ENCODE measurements at regions not wholly inside any gene's neighbourhood (a gene's known extent, or its start where the extent isn't known, plus 50 kb on each side); places are given as distances from the start of the nearest gene placed in this dataset.

GRCh38 chr18:70384181-70384790 is 95.4 kb downstream of the SOCS6 start:
- intact Hi-C loops (cut with DNase I; ENCODE audit: low total_unique reads) = no loop called here
- H3K4me3 ChIP-seq (ENCODE audit: low read depth, poor library complexity, severe bottlenecking) = no peak overlapping the region
- 48 to 58% methylated on average over 6 of the region's 6 CpGs for WGBS, 2 donors
- no peak for DNase-seq (ENCODE audit: low spot score in 2 of 2)
- TF ChIP-seq POLR2A (IDR thresholded peaks at IDR 0.05) = no peak
- TF ChIP-seq, protein P1, sequence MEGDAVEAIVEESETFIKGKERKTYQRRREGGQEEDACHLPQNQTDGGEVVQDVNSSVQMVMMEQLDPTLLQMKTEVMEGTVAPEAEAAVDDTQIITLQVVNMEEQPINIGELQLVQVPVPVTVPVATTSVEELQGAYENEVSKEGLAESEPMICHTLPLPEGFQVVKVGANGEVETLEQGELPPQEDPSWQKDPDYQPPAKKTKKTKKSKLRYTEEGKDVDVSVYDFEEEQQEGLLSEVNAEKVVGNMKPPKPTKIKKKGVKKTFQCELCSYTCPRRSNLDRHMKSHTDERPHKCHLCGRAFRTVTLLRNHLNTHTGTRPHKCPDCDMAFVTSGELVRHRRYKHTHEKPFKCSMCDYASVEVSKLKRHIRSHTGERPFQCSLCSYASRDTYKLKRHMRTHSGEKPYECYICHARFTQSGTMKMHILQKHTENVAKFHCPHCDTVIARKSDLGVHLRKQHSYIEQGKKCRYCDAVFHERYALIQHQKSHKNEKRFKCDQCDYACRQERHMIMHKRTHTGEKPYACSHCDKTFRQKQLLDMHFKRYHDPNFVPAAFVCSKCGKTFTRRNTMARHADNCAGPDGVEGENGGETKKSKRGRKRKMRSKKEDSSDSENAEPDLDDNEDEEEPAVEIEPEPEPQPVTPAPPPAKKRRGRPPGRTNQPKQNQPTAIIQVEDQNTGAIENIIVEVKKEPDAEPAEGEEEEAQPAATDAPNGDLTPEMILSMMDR (IDR thresholded peaks at IDR 0.05) = no peak

GRCh38 chr18:70382992-70383717 is 94.3 kb downstream of the SOCS6 start:
- WGBS, 2 donors = 78 to 81% methylated on average over 14 of the region's 14 CpGs
- intact Hi-C loops (cut with DNase I; ENCODE audit: low total_unique reads) = no loop called here
- no peak overlapping the region for H3K4me3 ChIP-seq (ENCODE audit: low read depth, poor library complexity, severe bottlenecking)
- TF ChIP-seq, protein P1 (IDR thresholded peaks at IDR 0.05) = no peak
- no peak for DNase-seq (ENCODE audit: low spot score in 2 of 2)

GRCh38 chr18:70382017-70382416 is 93.2 kb downstream of the SOCS6 start:
- no peak for DNase-seq (ENCODE audit: low spot score in 2 of 2)
- 67 to 72% methylated on average over 7 of the region's 7 CpGs for WGBS, 2 donors
- no peak overlapping the region for H3K4me3 ChIP-seq (ENCODE audit: low read depth, poor library complexity, severe bottlenecking)
- TF ChIP-seq POLR2A (IDR thresholded peaks at IDR 0.05) = no peak
- TF ChIP-seq, protein P1 (IDR thresholded peaks at IDR 0.05) = no peak
- intact Hi-C loops (cut with DNase I; ENCODE audit: low total_unique reads) = no loop called here

GRCh38 chr18:70380915-70381896 is 92.4 kb downstream of the SOCS6 start:
- intact Hi-C loops (cut with DNase I; ENCODE audit: low total_unique reads) = no loop called here
- peak; percentile 20 to 86 for DNase-seq (ENCODE audit: low spot score in 2 of 2)
- WGBS, 2 donors = 79 to 82% methylated on average over 23 of the region's 23 CpGs
- TF ChIP-seq, protein P1 (IDR thresholded peaks at IDR 0.05) = no peak
- TF ChIP-seq POLR2A (IDR thresholded peaks at IDR 0.05) = no peak
- H3K4me3 ChIP-seq (ENCODE audit: low read depth, poor library complexity, severe bottlenecking) = no peak overlapping the region
